K562 (cell line): ENCODE measurements at regions not wholly inside any gene's neighbourhood (a gene's known extent, or its start where the extent isn't known, plus 50 kb on each side); places are given as distances from the start of the nearest gene placed in this dataset.

Experiments
- CREB5 ChIP-seq: fragments of 250-450 bp; sonication (Bioruptor Pico); IDR thresholded peaks from 2 replicates; pipeline ENCODE4 v1.5.0; 2020; ENCODE audit warnings: mild to moderate bottlenecking
- HMG20A ChIP-seq: fragments of 450-650 bp; formaldehyde crosslinking; conservative IDR thresholded peaks from 2 replicates; pipeline ENCODE4 v1.4.0; 2020; ENCODE audit warnings: mild to moderate bottlenecking, mixed read lengths
- MED1 ChIP-seq: sonication (generic); formaldehyde crosslinking; IDR thresholded peaks from 2 replicates; pipeline ENCODE4 v1.8.1; 2023; ENCODE audit warnings: missing genetic modification reagents, borderline replicate concordance
- MTA1 ChIP-seq: fragments of 450-650 bp; IDR thresholded peaks from 2 replicates; pipeline ENCODE4 v1.6.1; 2017; ENCODE audit warnings: borderline replicate concordance
- NCOR1 ChIP-seq: fragments of 450-650 bp; IDR thresholded peaks from 2 replicates; pipeline ENCODE4 v1.6.1; 2016; ENCODE audit warnings: mild to moderate bottlenecking, moderate library complexity
- POLR2G ChIP-seq: fragments of 200-400 bp; formaldehyde crosslinking; IDR thresholded peaks from 2 replicates; pipeline ENCODE4 v1.6.1; 2017; ENCODE audit warnings: low read depth, mild to moderate bottlenecking, antibody characterized with exemption, low read length, moderate library complexity
- SMARCA4 ChIP-seq: fragments of 450-650 bp; IDR thresholded peaks from 2 replicates; pipeline ENCODE4 v1.6.1; 2016
- SMARCA5 ChIP-seq: fragments of 450-650 bp; IDR thresholded peaks from 2 replicates; pipeline ENCODE4 v1.6.1; 2016
- SPI1 ChIP-seq: IDR thresholded peaks from 2 replicates; pipeline ENCODE4 v1.6.1; 2011; ENCODE audit warnings: low read depth, low read length, control low read depth, borderline replicate concordance
- TAL1 ChIP-seq: fragments of 450-650 bp; IDR thresholded peaks from 2 replicates; pipeline ENCODE4 v1.6.1; 2016; ENCODE audit warnings: mild to moderate bottlenecking
- TSC22D4 ChIP-seq: fragments of 450-650 bp; IDR thresholded peaks from 2 replicates; pipeline ENCODE4 v1.6.1; 2016; ENCODE audit warnings: missing genetic modification characterization, missing biosample characterization, control low read depth
- ZBTB49 ChIP-seq: sonication (generic); formaldehyde crosslinking; IDR thresholded peaks from 2 replicates; pipeline ENCODE4 v1.8.0; 2022; ENCODE audit warnings: missing genetic modification reagents, mild to moderate bottlenecking, borderline replicate concordance
- ZFP30 ChIP-seq: fragments of 250-450 bp; sonication (Bioruptor Pico); IDR thresholded peaks from 2 replicates; pipeline ENCODE4 v1.8.0; 2022; ENCODE audit warnings: moderate library complexity, mild to moderate bottlenecking, inconsistent platforms, borderline replicate concordance
- ZNF239 ChIP-seq: fragments of 250-450 bp; sonication (Bioruptor Pico); IDR thresholded peaks from 2 replicates; pipeline ENCODE4 v1.4.0; 2020; ENCODE audit warnings: mild to moderate bottlenecking
- ZNF75A ChIP-seq: fragments of 450-650 bp; formaldehyde crosslinking; IDR thresholded peaks from 2 replicates; pipeline ENCODE4 v1.4.0; 2020; ENCODE audit warnings: mild to moderate bottlenecking
- ZNF785 ChIP-seq: fragments of 250-450 bp; sonication (Bioruptor Pico); IDR thresholded peaks from 2 replicates; pipeline ENCODE4 v1.4.0; 2020; ENCODE audit warnings: mild to moderate bottlenecking
- TF ChIP-seq, protein P1 (sequence below): sonication (generic); formaldehyde crosslinking; IDR thresholded peaks from 2 replicates; pipeline ENCODE4 v1.8.0; 2023; ENCODE audit warnings: mild to moderate bottlenecking, missing genetic modification reagents

GRCh38 chrX:131830400-131831184 lies 192.5 kb upstream of the STK26 start (continued):
- TF ChIP-seq MED1 (CRISPR knock-in tag), result no peak
- 0 out of 2 replicates have a peak, but pooled peaks have one; percentile 3 for TF ChIP-seq SMARCA4
- no peak for TF ChIP-seq TAL1
- peak; percentile 20 for TF ChIP-seq NCOR1
- no peak for TF ChIP-seq ZNF75A (CRISPR knock-in tag)
- no peak for TF ChIP-seq TSC22D4 (tag)
- TF ChIP-seq ZNF239 (CRISPR knock-in tag), result no peak
- no peak for TF ChIP-seq ZFP30 (CRISPR knock-in tag)
- no peak for TF ChIP-seq ZBTB49 (CRISPR knock-in tag)
- TF ChIP-seq ZNF785 (CRISPR knock-in tag), result no peak
- no peak for TF ChIP-seq CREB5
- 0 out of 2 replicates have a peak, but pooled peaks have one; percentile 9 for TF ChIP-seq MTA1
- no peak for TF ChIP-seq HMG20A (CRISPR knock-in tag)
- peak; percentile 40; the same call in 1 of the 2 replicates for TF ChIP-seq SPI1
- TF ChIP-seq POLR2G, result peak; percentile 28; the same call in 1 of the 2 replicates
- TF ChIP-seq, protein P1, sequence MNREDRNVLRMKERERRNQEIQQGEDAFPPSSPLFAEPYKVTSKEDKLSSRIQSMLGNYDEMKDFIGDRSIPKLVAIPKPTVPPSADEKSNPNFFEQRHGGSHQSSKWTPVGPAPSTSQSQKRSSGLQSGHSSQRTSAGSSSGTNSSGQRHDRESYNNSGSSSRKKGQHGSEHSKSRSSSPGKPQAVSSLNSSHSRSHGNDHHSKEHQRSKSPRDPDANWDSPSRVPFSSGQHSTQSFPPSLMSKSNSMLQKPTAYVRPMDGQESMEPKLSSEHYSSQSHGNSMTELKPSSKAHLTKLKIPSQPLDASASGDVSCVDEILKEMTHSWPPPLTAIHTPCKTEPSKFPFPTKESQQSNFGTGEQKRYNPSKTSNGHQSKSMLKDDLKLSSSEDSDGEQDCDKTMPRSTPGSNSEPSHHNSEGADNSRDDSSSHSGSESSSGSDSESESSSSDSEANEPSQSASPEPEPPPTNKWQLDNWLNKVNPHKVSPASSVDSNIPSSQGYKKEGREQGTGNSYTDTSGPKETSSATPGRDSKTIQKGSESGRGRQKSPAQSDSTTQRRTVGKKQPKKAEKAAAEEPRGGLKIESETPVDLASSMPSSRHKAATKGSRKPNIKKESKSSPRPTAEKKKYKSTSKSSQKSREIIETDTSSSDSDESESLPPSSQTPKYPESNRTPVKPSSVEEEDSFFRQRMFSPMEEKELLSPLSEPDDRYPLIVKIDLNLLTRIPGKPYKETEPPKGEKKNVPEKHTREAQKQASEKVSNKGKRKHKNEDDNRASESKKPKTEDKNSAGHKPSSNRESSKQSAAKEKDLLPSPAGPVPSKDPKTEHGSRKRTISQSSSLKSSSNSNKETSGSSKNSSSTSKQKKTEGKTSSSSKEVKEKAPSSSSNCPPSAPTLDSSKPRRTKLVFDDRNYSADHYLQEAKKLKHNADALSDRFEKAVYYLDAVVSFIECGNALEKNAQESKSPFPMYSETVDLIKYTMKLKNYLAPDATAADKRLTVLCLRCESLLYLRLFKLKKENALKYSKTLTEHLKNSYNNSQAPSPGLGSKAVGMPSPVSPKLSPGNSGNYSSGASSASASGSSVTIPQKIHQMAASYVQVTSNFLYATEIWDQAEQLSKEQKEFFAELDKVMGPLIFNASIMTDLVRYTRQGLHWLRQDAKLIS, result no peak
- TF ChIP-seq SMARCA5, result no peak
